H9 (cell line): ENCODE measurements at regions not wholly inside any gene's neighbourhood (a gene's known extent, or its start where the extent isn't known, plus 50 kb on each side); places are given as distances from the start of the nearest gene placed in this dataset.

ENCODE experiments used
- DNase-seq: peaks from one replicate; pipeline ENCODE4 v3.0.0-alpha.2; 2017
- H2AFZ ChIP-seq: one replicate; pipeline ENCODE4 v1.6.1; 2013; ENCODE audit warnings: mild to moderate bottlenecking, low read length, control low read depth, moderate library complexity
- H2AK5ac ChIP-seq: 2 replicates; pipeline ENCODE4 v1.6.1; 2013; ENCODE audit warnings: low read length, control low read depth, mixed read lengths; ENCODE audit not compliant: insufficient read length
- H2BK120ac ChIP-seq: one replicate; pipeline ENCODE4 v1.6.1; 2013; ENCODE audit warnings: low read depth, mild to moderate bottlenecking, low read length, control low read depth, inconsistent platforms; ENCODE audit not compliant: poor library complexity, severe bottlenecking
- H2BK12ac ChIP-seq: 2 replicates; pipeline ENCODE4 v1.6.1; 2013; ENCODE audit warnings: low read length, control low read depth, mixed read lengths, low read depth; ENCODE audit not compliant: insufficient read length
- H2BK15ac ChIP-seq: 2 replicates; pipeline ENCODE4 v1.6.1; 2013; ENCODE audit warnings: low read depth, low read length, control low read depth
- H2BK20ac ChIP-seq: one replicate; pipeline ENCODE4 v1.6.1; 2013; ENCODE audit warnings: low read depth, mild to moderate bottlenecking, low read length, control low read depth, inconsistent platforms; ENCODE audit not compliant: poor library complexity, severe bottlenecking
- H2BK5ac ChIP-seq: 2 replicates; pipeline ENCODE4 v1.6.1; 2013; ENCODE audit warnings: low read length, control low read depth, mixed read lengths; ENCODE audit not compliant: insufficient read length
- H3K14ac ChIP-seq: 2 replicates; pipeline ENCODE4 v1.6.1; 2013; ENCODE audit warnings: low read length, control low read depth; ENCODE audit not compliant: insufficient read depth
- H3K18ac ChIP-seq: 2 replicates; pipeline ENCODE4 v1.6.1; 2013; ENCODE audit warnings: low read depth, mild to moderate bottlenecking, mixed read lengths, low read length, control low read depth; ENCODE audit not compliant: insufficient read length
- H3K23ac ChIP-seq: 2 replicates; pipeline ENCODE4 v1.6.1; 2013; ENCODE audit warnings: low read length, control low read depth, mixed read lengths, low read depth; ENCODE audit not compliant: insufficient read length
- H3K23me2 ChIP-seq: 2 replicates; pipeline ENCODE4 v1.6.1; 2013; ENCODE audit warnings: low read depth, mild to moderate bottlenecking, mixed read lengths, low read length, control low read depth; ENCODE audit not compliant: insufficient read length, poor library complexity, severe bottlenecking
- H3K27ac ChIP-seq: 2 replicates; pipeline ENCODE4 v1.5.1; 2013; ENCODE audit warnings: low read length, control low read depth, mixed read lengths, low read depth; ENCODE audit not compliant: insufficient read length
- H3K27me3 ChIP-seq: 2 replicates; pipeline ENCODE4 v1.6.1; 2013; ENCODE audit warnings: low read length, control low read depth, inconsistent platforms; ENCODE audit not compliant: insufficient read depth
- H3K4ac ChIP-seq: 2 replicates; pipeline ENCODE4 v1.6.1; 2013; ENCODE audit warnings: low read depth, mild to moderate bottlenecking, control low read depth, inconsistent platforms, low read length, moderate library complexity
- H3K4me1 ChIP-seq: 2 replicates; pipeline ENCODE4 v1.6.1; 2013; ENCODE audit warnings: low read length, control low read depth, inconsistent platforms; ENCODE audit not compliant: insufficient read depth
- H3K4me2 ChIP-seq: 2 replicates; pipeline ENCODE4 v1.6.1; 2013; ENCODE audit warnings: low read length, control low read depth, mixed read lengths; ENCODE audit not compliant: insufficient read length, insufficient read depth
- H3K56ac ChIP-seq: 2 replicates; pipeline ENCODE4 v1.6.1; 2013; ENCODE audit warnings: low read depth, mild to moderate bottlenecking, mixed read lengths, low read length, control low read depth; ENCODE audit not compliant: insufficient read length
- H3K79me1 ChIP-seq: 2 replicates; pipeline ENCODE4 v1.6.1; 2013; ENCODE audit warnings: low read depth, mild to moderate bottlenecking, moderate library complexity, low read length, control low read depth, inconsistent platforms; ENCODE audit not compliant: insufficient read depth, poor library complexity, severe bottlenecking
- H3K79me2 ChIP-seq: 2 replicates; pipeline ENCODE4 v1.6.1; 2013; ENCODE audit warnings: low read length, control low read depth, inconsistent platforms; ENCODE audit not compliant: insufficient read depth
- H3K9ac ChIP-seq: 2 replicates; pipeline ENCODE4 v1.6.1; 2013; ENCODE audit warnings: low read length, control low read depth, mixed read lengths; ENCODE audit not compliant: insufficient read length; ENCODE audit errors: extremely low read depth
- H3K9me3 ChIP-seq: one replicate; pipeline ENCODE4 v1.6.1; 2013; ENCODE audit warnings: low read depth, low read length, inconsistent platforms; ENCODE audit not compliant: control insufficient read depth
- H3T11ph ChIP-seq: one replicate; pipeline ENCODE4 v1.6.1; 2013; ENCODE audit warnings: mild to moderate bottlenecking, low read length, control low read depth, inconsistent platforms
- H4K20me1 ChIP-seq: one replicate; pipeline ENCODE4 v1.6.1; 2013; ENCODE audit not compliant: control insufficient read depth, insufficient read length, insufficient read depth
- H4K5ac ChIP-seq: 2 replicates; pipeline ENCODE4 v1.6.1; 2013; ENCODE audit warnings: low read depth, mild to moderate bottlenecking, mixed read lengths, low read length, control low read depth; ENCODE audit not compliant: insufficient read length
- H4K8ac ChIP-seq: replicated peaks from 2 replicates; pipeline ENCODE4 v1.6.1; 2013; ENCODE audit warnings: low read length, control low read depth, mixed read lengths, low read depth; ENCODE audit not compliant: insufficient read length
- H4K91ac ChIP-seq: 2 replicates; pipeline ENCODE4 v1.6.1; 2013; ENCODE audit warnings: low read depth, mild to moderate bottlenecking, moderate library complexity, mixed read lengths, low read length, control low read depth; ENCODE audit not compliant: insufficient read length
- H3K27ac Mint-ChIP-seq, 3 experiments: 2 replicates in 2 of 3; 3 replicates in 1 of 3; pipeline ENCODE4 v1.8.0; 2020 to 2021; ENCODE audit warnings: mixed read lengths in 3 of 3, mild to moderate bottlenecking in 1 of 3, moderate library complexity in 1 of 3
- H3K27me3 Mint-ChIP-seq: 2 replicates; pipeline ENCODE4 v1.8.0; 2021; ENCODE audit warnings: low read depth, mild to moderate bottlenecking, moderate library complexity, mixed read lengths
- H3K36me3 Mint-ChIP-seq, 3 experiments: 2 replicates in 2 of 3; 3 replicates in 1 of 3; pipeline ENCODE4 v1.8.0; 2020 to 2021; ENCODE audit warnings: low read depth in 3 of 3, mixed read lengths in 3 of 3; ENCODE audit not compliant: insufficient read depth in 1 of 3
- H3K4me1 Mint-ChIP-seq, 2 experiments: 2 replicates each; pipeline ENCODE4 v1.8.0; 2020; ENCODE audit warnings: mixed read lengths in 2 of 2
- H3K4me3 Mint-ChIP-seq, 2 experiments: 2 replicates in 1 of 2; 3 replicates in 1 of 2; pipeline ENCODE4 v1.8.0; 2020 to 2021; ENCODE audit warnings: mild to moderate bottlenecking in 2 of 2, mixed read lengths in 2 of 2, moderate library complexity in 1 of 2
- H3K9me3 Mint-ChIP-seq, 2 experiments: 2 replicates in 1 of 2; 3 replicates in 1 of 2; pipeline ENCODE4 v1.8.0; 2020; ENCODE audit warnings: mild to moderate bottlenecking in 2 of 2, mixed read lengths in 2 of 2, moderate library complexity in 1 of 2
- WGBS: extraction: QIAGEN DNeasy Blood & Tissue Kit; methylation state at CpG from one replicate; pipeline ENCODE4 v1.1.7; 2013; ENCODE audit warnings: missing lambda C conversion rate, low lambda C conversion rate, mixed read lengths; ENCODE audit not compliant: insufficient read length; ENCODE audit errors: extremely low coverage; 5-methylcytosine and 5-hydroxymethylcytosine counted together
- TF ChIP-seq, protein P1 (sequence below): fragments of 200-600 bp; sonication (generic); conservative IDR thresholded peaks from 3 replicates; pipeline ENCODE4 v1.8.0; 2021; ENCODE audit warnings: antibody characterized with exemption, mild to moderate bottlenecking

DNA sequence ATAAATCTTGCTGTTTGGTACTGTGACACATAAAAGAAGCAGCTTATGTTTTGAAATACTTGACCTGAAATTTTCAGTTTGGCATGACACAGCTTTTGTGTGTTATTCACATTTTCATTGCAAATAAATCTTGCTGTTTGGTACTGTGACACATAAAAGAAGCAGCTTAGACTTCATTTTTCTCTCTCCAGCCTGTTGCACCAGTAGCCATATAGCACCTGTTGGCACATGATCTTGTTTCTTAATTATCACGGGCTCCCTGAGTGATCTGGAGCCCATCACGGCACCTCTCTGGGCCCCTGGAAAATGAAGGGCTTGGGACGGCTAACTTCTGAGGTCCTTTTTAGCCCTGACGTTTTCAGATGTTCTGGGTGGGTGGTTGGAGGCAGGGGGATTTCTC, 77.4 kb upstream of the SLCO3A1 start:
- no peak overlapping the region for H3K9ac ChIP-seq
- H4K8ac ChIP-seq, result no peak overlapping the region
- Mint-ChIP-seq H3K36me3 (no peaks in the 10 kb centered on the region), H3K4me3 (no peak overlapping the region), H3K4me1 (peaks cover 4 to 10% of the 10 kb centered on the region in 2 experiments; a peak in 2 of 4 replicates), H3K9me3 (no peaks in the 10 kb centered on the region), H3K27me3 (no peaks in the 10 kb centered on the region; the same call in 1 of the 2 replicates), H3K27ac (no peak overlapping the region)
- H2BK20ac ChIP-seq, result no peak overlapping the region
- H3K9me3 ChIP-seq, result no peaks in the 10 kb centered on the region
- no peaks in the 10 kb centered on the region for H3K23me2 ChIP-seq
- H3K79me1 ChIP-seq, result no peaks in the 10 kb centered on the region
- H3K27me3 ChIP-seq, result no peaks in the 10 kb centered on the region
- H3T11ph ChIP-seq, result no peak overlapping the region
- H4K5ac ChIP-seq, result no peak overlapping the region
- H3K27ac ChIP-seq, result no peak overlapping the region
- no peaks in the 10 kb centered on the region for H3K4me1 ChIP-seq
- H3K23ac ChIP-seq, result no peak overlapping the region
- TF ChIP-seq, protein P1, sequence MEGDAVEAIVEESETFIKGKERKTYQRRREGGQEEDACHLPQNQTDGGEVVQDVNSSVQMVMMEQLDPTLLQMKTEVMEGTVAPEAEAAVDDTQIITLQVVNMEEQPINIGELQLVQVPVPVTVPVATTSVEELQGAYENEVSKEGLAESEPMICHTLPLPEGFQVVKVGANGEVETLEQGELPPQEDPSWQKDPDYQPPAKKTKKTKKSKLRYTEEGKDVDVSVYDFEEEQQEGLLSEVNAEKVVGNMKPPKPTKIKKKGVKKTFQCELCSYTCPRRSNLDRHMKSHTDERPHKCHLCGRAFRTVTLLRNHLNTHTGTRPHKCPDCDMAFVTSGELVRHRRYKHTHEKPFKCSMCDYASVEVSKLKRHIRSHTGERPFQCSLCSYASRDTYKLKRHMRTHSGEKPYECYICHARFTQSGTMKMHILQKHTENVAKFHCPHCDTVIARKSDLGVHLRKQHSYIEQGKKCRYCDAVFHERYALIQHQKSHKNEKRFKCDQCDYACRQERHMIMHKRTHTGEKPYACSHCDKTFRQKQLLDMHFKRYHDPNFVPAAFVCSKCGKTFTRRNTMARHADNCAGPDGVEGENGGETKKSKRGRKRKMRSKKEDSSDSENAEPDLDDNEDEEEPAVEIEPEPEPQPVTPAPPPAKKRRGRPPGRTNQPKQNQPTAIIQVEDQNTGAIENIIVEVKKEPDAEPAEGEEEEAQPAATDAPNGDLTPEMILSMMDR, result no peak
- H2AFZ ChIP-seq, result no peak overlapping the region
- H2AK5ac ChIP-seq, result no peak overlapping the region
- no peak overlapping the region for H2BK120ac ChIP-seq
- H3K79me2 ChIP-seq, result no peaks in the 10 kb centered on the region
- H3K18ac ChIP-seq, result no peak overlapping the region
- H2BK5ac ChIP-seq, result no peak overlapping the region
- H3K56ac ChIP-seq, result no peak overlapping the region
- no peak overlapping the region for H3K4me2 ChIP-seq
- no peak overlapping the region for H4K91ac ChIP-seq
- no peak overlapping the region for H2BK12ac ChIP-seq
- no peak overlapping the region for H2BK15ac ChIP-seq
- no peak overlapping the region for H3K14ac ChIP-seq
- no CpG with 5 or more reads among the region's 4 CpGs for WGBS
- DNase-seq, result no peak
- H3K4ac ChIP-seq, result no peak overlapping the region
- no peaks in the 10 kb centered on the region for H4K20me1 ChIP-seq
